ENCODE measurements at regions not wholly inside any gene's neighbourhood (a gene's known extent, or its start where the extent isn't known, plus 50 kb on each side); places are given as distances from the start of the nearest gene placed in this dataset.

GRCh38 chr4:24033626-24034025 is 143.8 kb upstream of the PPARGC1A start:
- Histone ChIP-seq H2AFZ (ENCODE audit: low read depth, low read length, severe bottlenecking) (no peak overlapping the region), H3K4me3 (ENCODE audit: insufficient read depth, low read length, poor library complexity, severe bottlenecking) (no peak overlapping the region), H3K79me2 (ENCODE audit: insufficient read depth, low read length) (no peaks in the 10 kb centered on the region), H3K36me3 (ENCODE audit: low read length) (no peaks in the 10 kb centered on the region), H3K27me3 (ENCODE audit: low read length) (no peaks in the 10 kb centered on the region), H3F3A (ENCODE audit: insufficient read depth) (no peaks in the 10 kb centered on the region), H4K20me1 (ENCODE audit: low read depth, low read length) (no peaks in the 10 kb centered on the region), H3K4me2 (ENCODE audit: low read depth, low read length, poor library complexity, severe bottlenecking) (no peak overlapping the region), H3K27ac (ENCODE audit: low read depth, low read length) (no peak overlapping the region), H3K9ac (ENCODE audit: low read length) (no peak overlapping the region), H3K9me3 (ENCODE audit: insufficient read depth, low read length) (no peaks in the 10 kb centered on the region), H3K9me2 (replicated peaks; ENCODE audit: insufficient read depth, low read length) (no peaks in the 10 kb centered on the region)
- TF ChIP-seq CTCF (IDR thresholded peaks at IDR 0.05; ENCODE audit: insufficient read depth, low read length, poor library complexity, severe bottlenecking), result no peak

DNA sequence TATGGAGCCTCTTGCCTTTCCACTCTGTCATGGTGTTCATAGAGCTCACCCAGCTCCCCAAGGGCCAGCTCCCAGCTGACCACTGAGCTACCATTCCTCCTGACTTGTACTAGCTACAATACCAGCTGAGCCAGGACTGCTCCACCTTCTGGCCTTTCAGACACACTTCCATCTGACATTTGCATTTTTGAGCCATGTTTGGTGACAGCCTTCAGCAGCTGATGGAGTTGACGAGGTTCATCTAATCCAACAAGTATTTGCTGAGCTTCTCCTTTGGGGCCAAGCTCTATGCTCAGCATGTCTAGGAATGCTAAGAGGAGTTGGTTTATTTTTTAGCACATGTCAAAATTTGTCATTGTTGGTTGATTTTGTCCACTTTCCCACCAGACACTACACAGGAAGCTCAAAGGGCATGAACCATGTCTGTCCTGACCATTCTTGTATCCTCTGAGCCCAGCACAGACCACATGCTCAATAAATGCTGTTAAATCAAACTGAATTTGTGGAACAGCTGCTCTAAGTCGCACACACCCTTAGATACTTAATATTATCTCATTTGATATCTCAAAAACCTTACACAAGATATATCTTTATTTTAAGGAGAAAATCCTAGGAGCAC is 142.6 kb upstream of the PPARGC1A start:
- no peaks in the 10 kb centered on the region for H3K9me3 ChIP-seq (ENCODE audit: insufficient read depth, low read length)
- H3K27me3 ChIP-seq (ENCODE audit: low read length), result no peaks in the 10 kb centered on the region
- no peak overlapping the region for H3K4me3 ChIP-seq (ENCODE audit: insufficient read depth, low read length, poor library complexity, severe bottlenecking)
- no peaks in the 10 kb centered on the region for H3F3A ChIP-seq (ENCODE audit: insufficient read depth)
- no peak overlapping the region for H2AFZ ChIP-seq (ENCODE audit: low read depth, low read length, severe bottlenecking)
- H3K36me3 ChIP-seq (ENCODE audit: low read length), result no peaks in the 10 kb centered on the region
- H3K9ac ChIP-seq (ENCODE audit: low read length), result no peak overlapping the region
- no peak overlapping the region for H3K4me2 ChIP-seq (ENCODE audit: low read depth, low read length, poor library complexity, severe bottlenecking)
- no peaks in the 10 kb centered on the region for H3K9me2 ChIP-seq (replicated peaks; ENCODE audit: insufficient read depth, low read length)
- H4K20me1 ChIP-seq (ENCODE audit: low read depth, low read length), result no peaks in the 10 kb centered on the region
- TF ChIP-seq CTCF (IDR thresholded peaks at IDR 0.05; ENCODE audit: insufficient read depth, low read length, poor library complexity, severe bottlenecking) (no peak), EZH2phosphoT487 (conservative IDR thresholded peaks at IDR 0.05; ENCODE audit: low read length) (no peak)
- no peak overlapping the region for H3K27ac ChIP-seq (ENCODE audit: low read depth, low read length)
- H3K79me2 ChIP-seq (ENCODE audit: insufficient read depth, low read length), result no peaks in the 10 kb centered on the region

- H3K36me3 ChIP-seq (ENCODE audit: low read length), result no peaks in the 10 kb centered on the region
- no peaks in the 10 kb centered on the region for H3K9me2 ChIP-seq (replicated peaks; ENCODE audit: insufficient read depth, low read length)
- no peak overlapping the region for H3K4me2 ChIP-seq (ENCODE audit: low read depth, low read length, poor library complexity, severe bottlenecking)
- no peak for TF ChIP-seq EZH2phosphoT487 (conservative IDR thresholded peaks at IDR 0.05; ENCODE audit: low read length)
- no peak for TF ChIP-seq CTCF (IDR thresholded peaks at IDR 0.05; ENCODE audit: insufficient read depth, low read length, poor library complexity, severe bottlenecking)
- H2AFZ ChIP-seq (ENCODE audit: low read depth, low read length, severe bottlenecking), result no peak overlapping the region
- no peaks in the 10 kb centered on the region for H3K9me3 ChIP-seq (ENCODE audit: insufficient read depth, low read length)
- no peak overlapping the region for H3K4me3 ChIP-seq (ENCODE audit: insufficient read depth, low read length, poor library complexity, severe bottlenecking)
- no peaks in the 10 kb centered on the region for H3K27me3 ChIP-seq (ENCODE audit: low read length)
- H3F3A ChIP-seq (ENCODE audit: insufficient read depth), result no peaks in the 10 kb centered on the region
- no peaks in the 10 kb centered on the region for H4K20me1 ChIP-seq (ENCODE audit: low read depth, low read length)
- no peak overlapping the region for H3K9ac ChIP-seq (ENCODE audit: low read length)
- H3K79me2 ChIP-seq (ENCODE audit: insufficient read depth, low read length), result no peaks in the 10 kb centered on the region
- no peak overlapping the region for H3K27ac ChIP-seq (ENCODE audit: low read depth, low read length)
Measured at GRCh38 chr4:24026596-24026995, 136.7 kb upstream of the PPARGC1A start.

All from SU-DHL-6 (cell line).